Panc1 (cell line): ENCODE measurements at regions not wholly inside any gene's neighbourhood (a gene's known extent, or its start where the extent isn't known, plus 50 kb on each side); places are given as distances from the start of the nearest gene placed in this dataset.

Experiments
- CTCF ChIP-seq: fragments of 450-650 bp; IDR thresholded peaks from 2 replicates; pipeline ENCODE4 v1.5.1; 2017; ENCODE audit warnings: mild to moderate bottlenecking
- SIN3A ChIP-seq: IDR thresholded peaks from 2 replicates; pipeline ENCODE4 v1.6.1; 2012; ENCODE audit warnings: low read depth, mild to moderate bottlenecking, low read length, moderate library complexity, borderline replicate concordance; ENCODE audit not compliant: insufficient read depth

GRCh38 chr5:77909237-77909636, 133.1 kb upstream of the TBCA start:
- TF ChIP-seq CTCF, result no peak
- TF ChIP-seq SIN3A, result no peak
